ENCODE measurements at regions not wholly inside any gene's neighbourhood (a gene's known extent, or its start where the extent isn't known, plus 50 kb on each side); places are given as distances from the start of the nearest gene placed in this dataset.

DNA sequence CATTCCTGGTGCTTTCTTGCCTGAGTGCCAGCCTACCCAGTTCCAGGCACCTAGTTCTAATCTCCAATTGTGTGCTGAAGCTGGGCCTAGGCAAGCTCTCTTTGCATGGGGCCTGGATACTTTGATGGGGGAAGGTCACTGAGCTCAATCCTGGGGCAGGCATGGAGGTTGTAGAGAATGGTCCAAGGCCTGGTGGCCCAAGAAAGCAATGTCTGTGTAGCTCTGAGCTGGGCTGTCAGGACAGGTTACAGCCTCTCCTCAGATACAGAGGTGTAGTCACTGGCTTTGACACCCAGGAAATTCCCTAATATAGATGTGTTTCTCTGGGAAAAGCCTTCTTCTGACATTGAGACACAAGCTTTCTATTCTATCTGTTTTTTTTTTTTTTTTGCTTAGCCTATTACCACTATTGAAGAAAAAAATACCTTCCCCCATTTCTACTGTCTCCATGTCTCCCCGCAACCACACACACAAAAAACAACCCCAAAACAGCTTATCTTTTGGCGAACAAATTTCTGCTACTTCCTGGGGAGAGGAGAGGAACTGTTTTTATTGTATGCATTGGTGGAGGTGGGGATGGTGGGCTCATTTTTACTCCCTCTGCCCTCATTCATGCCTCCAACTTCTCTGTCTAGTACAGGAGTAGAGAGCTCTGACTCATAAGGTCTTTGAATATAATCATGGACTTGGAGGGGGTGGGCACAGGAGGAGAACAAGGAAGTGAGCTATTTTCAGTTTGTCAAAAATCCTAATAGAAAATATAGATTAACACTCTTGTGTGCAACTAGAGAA lies 66.7 kb upstream of the DHX15 start:
- H3K4me1 ChIP-seq (ENCODE audit: control insufficient read depth, insufficient read depth, low read length, poor library complexity, severe bottlenecking) = no peaks in the 10 kb centered on the region
- H3K27ac ChIP-seq (ENCODE audit: low read depth, low read length, severe bottlenecking) = no peak overlapping the region
- H3K36me3 ChIP-seq (ENCODE audit: control insufficient read depth, insufficient read depth, low read length) = no peaks in the 10 kb centered on the region
- H3K9me3 ChIP-seq (ENCODE audit: control insufficient read depth, low read length) = no peaks in the 10 kb centered on the region
- no CpG with 5 or more reads among the region's 2 CpGs for WGBS, 2 experiments (ENCODE audit: insufficient coverage in 2 of 2)
- no peak overlapping the region for H3K4me3 ChIP-seq (ENCODE audit: extremely low read depth, insufficient read depth, low read length, poor library complexity, severe bottlenecking)

DNA sequence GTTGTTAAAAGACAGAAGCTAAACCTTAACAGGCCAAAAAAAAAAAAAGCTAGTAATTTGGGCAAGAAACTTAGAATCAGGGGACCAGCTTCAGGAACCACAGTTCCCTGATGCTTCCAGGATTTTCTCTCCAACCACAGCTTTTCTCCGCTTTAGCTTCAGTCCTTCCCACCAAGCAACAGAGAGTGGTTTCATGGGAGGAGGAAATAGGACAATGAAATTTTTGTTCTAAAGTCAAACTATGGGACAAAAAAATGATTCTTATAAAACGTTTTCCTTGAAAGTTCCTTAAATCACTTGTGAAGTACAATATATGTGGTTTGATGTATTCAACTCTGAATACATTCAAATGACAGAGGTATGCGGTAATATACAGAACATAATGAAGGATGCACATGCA lies 71.0 kb upstream of the DHX15 start:
- H3K27ac ChIP-seq (ENCODE audit: low read depth, low read length, severe bottlenecking) = no peak overlapping the region
- no CpG with 5 or more reads among the region's 3 CpGs for WGBS, 2 experiments (ENCODE audit: insufficient coverage in 2 of 2)

GRCh38 chr4:24655971-24656370 lies 71.6 kb upstream of the DHX15 start:
- 100% methylated on average over 1 of the region's 4 CpGs; no CpG with 5 or more reads in 1 of the 2 experiments for WGBS, 2 experiments (ENCODE audit: insufficient coverage in 2 of 2)
- H3K4me1 ChIP-seq (ENCODE audit: control insufficient read depth, insufficient read depth, low read length, poor library complexity, severe bottlenecking) = no peaks in the 10 kb centered on the region
- H3K27ac ChIP-seq (ENCODE audit: low read depth, low read length, severe bottlenecking) = no peak overlapping the region

More for the DNA sequence above, 71.0 kb upstream of the DHX15 start:
- no peaks in the 10 kb centered on the region for H3K9me3 ChIP-seq (ENCODE audit: control insufficient read depth, low read length)
- no peak overlapping the region for H3K4me3 ChIP-seq (ENCODE audit: extremely low read depth, insufficient read depth, low read length, poor library complexity, severe bottlenecking)
- H3K4me1 ChIP-seq (ENCODE audit: control insufficient read depth, insufficient read depth, low read length, poor library complexity, severe bottlenecking) = no peaks in the 10 kb centered on the region
- no peaks in the 10 kb centered on the region for H3K36me3 ChIP-seq (ENCODE audit: control insufficient read depth, insufficient read depth, low read length)

DNA sequence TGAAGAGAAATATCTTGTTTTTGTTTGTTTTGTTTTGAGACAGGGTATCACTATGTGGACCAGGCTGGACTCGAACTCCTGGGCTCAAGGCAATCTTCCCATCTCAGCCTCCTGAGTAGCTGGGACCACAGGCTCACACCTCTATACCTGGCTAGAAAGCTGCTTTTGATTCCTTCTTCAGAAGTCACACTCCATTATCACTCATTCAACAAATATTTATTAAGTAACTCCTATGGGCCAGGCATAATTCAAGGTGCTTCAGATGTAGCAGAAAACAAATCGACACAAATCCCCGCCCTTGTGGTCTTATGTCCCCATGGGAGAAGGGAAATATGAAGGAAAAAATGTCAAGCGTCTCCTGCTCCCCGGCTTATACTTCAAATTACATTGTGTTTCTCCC lies 72.6 kb upstream of the DHX15 start:
- 57 to 100% methylated on average over 1 to 2 of the region's 5 CpGs for WGBS, 2 experiments (ENCODE audit: insufficient coverage in 2 of 2)

More at GRCh38 chr4:24655971-24656370, 71.6 kb upstream of the DHX15 start:
- Histone ChIP-seq H3K9me3 (ENCODE audit: control insufficient read depth, low read length) (no peaks in the 10 kb centered on the region), H3K4me3 (ENCODE audit: extremely low read depth, insufficient read depth, low read length, poor library complexity, severe bottlenecking) (no peak overlapping the region), H3K36me3 (ENCODE audit: control insufficient read depth, insufficient read depth, low read length) (no peaks in the 10 kb centered on the region)

DNA sequence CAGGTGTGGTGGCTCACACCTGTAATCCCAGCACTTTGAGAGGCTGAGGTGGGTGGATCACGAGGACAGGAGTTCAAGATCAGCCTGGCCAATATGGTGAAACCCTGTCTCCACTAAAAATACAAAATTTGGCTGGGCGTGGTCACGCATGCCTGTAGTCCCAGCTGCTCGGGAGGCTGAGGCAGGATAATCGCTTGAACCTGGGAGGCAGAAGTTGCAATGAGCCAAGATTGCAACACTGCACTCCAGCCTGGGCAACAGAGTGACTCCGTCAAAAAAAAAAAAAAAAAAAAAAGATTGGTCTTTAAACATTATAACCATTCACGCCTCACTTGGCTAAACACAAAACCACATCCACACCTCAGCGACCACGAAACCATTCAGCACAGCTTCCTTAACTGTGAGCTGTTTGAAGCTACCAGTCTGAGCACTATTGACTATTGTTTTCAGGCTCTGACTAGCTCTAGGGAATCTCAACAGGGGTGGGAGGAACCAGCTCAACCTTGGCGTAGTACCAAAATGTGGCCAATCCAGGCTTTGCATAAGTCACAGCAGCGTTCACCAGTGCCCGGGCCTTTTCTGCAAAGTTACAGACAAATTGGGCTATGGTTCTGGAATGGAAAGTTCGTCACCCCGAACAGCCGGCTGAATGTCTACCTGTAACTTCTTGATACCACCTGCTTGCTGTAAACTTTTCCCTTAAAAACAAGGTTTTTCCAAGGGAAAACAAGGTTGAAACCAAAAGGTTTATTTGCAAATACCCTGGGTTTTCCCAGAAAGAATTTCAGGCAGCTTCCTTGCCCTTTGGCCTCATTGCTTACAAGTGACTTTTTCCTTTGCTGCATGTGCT lies 73.6 kb upstream of the DHX15 start:
- H3K9me3 ChIP-seq (ENCODE audit: control insufficient read depth, low read length) = no peaks in the 10 kb centered on the region
- H3K4me1 ChIP-seq (ENCODE audit: control insufficient read depth, insufficient read depth, low read length, poor library complexity, severe bottlenecking) = no peaks in the 10 kb centered on the region
- no peaks in the 10 kb centered on the region for H3K36me3 ChIP-seq (ENCODE audit: control insufficient read depth, insufficient read depth, low read length)
- H3K27ac ChIP-seq (ENCODE audit: low read depth, low read length, severe bottlenecking) = no peak overlapping the region
- H3K4me3 ChIP-seq (ENCODE audit: extremely low read depth, insufficient read depth, low read length, poor library complexity, severe bottlenecking) = no peak overlapping the region
- WGBS, 2 experiments (ENCODE audit: insufficient coverage in 2 of 2) = 65 to 76% methylated on average over 11 to 14 of the region's 15 CpGs

More for the DNA sequence above, 72.6 kb upstream of the DHX15 start:
- no peaks in the 10 kb centered on the region for H3K4me1 ChIP-seq (ENCODE audit: control insufficient read depth, insufficient read depth, low read length, poor library complexity, severe bottlenecking)
- no peak overlapping the region for H3K4me3 ChIP-seq (ENCODE audit: extremely low read depth, insufficient read depth, low read length, poor library complexity, severe bottlenecking)
- no peaks in the 10 kb centered on the region for H3K36me3 ChIP-seq (ENCODE audit: control insufficient read depth, insufficient read depth, low read length)
- H3K27ac ChIP-seq (ENCODE audit: low read depth, low read length, severe bottlenecking) = no peak overlapping the region
- H3K9me3 ChIP-seq (ENCODE audit: control insufficient read depth, low read length) = no peaks in the 10 kb centered on the region

- 36 to 41% methylated on average over 3 of the region's 3 CpGs for WGBS, 2 experiments (ENCODE audit: insufficient coverage in 2 of 2)
- Histone ChIP-seq H3K4me3 (ENCODE audit: extremely low read depth, insufficient read depth, low read length, poor library complexity, severe bottlenecking) (no peak overlapping the region), H3K36me3 (ENCODE audit: control insufficient read depth, insufficient read depth, low read length) (no peaks in the 10 kb centered on the region), H3K9me3 (ENCODE audit: control insufficient read depth, low read length) (no peaks in the 10 kb centered on the region), H3K27ac (ENCODE audit: low read depth, low read length, severe bottlenecking) (no peak overlapping the region), H3K4me1 (ENCODE audit: control insufficient read depth, insufficient read depth, low read length, poor library complexity, severe bottlenecking) (no peaks in the 10 kb centered on the region)
Measured at GRCh38 chr4:24659241-24659961, 75.0 kb upstream of the DHX15 start.

DNA sequence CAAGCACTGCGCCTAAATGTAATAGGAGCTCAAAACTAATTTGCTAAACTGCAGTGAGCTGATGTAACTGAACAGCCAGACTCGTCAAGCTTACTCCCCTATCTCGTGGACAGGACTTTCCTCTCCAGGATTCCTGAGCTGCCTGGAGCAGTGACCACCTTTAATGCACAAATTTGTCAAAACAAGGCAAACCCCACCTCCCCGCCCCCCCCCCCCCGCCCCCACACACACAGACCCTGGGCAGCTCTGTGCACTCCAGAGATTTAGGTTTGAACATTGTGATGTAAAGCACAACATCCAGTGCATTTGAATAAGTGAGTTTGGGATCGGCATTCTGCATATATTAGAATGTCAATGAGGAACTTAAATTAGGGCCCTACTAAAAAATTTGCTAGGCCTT lies 77.7 kb upstream of the DHX15 start:
- Histone ChIP-seq H3K9me3 (ENCODE audit: control insufficient read depth, low read length) (no peaks in the 10 kb centered on the region), H3K4me1 (ENCODE audit: control insufficient read depth, insufficient read depth, low read length, poor library complexity, severe bottlenecking) (no peaks in the 10 kb centered on the region), H3K27ac (ENCODE audit: low read depth, low read length, severe bottlenecking) (no peak overlapping the region), H3K36me3 (ENCODE audit: control insufficient read depth, insufficient read depth, low read length) (no peaks in the 10 kb centered on the region), H3K4me3 (ENCODE audit: extremely low read depth, insufficient read depth, low read length, poor library complexity, severe bottlenecking) (no peak overlapping the region)
- WGBS, 2 experiments (ENCODE audit: insufficient coverage in 2 of 2) = 36 to 56% methylated on average over 3 to 4 of the region's 6 CpGs

DNA sequence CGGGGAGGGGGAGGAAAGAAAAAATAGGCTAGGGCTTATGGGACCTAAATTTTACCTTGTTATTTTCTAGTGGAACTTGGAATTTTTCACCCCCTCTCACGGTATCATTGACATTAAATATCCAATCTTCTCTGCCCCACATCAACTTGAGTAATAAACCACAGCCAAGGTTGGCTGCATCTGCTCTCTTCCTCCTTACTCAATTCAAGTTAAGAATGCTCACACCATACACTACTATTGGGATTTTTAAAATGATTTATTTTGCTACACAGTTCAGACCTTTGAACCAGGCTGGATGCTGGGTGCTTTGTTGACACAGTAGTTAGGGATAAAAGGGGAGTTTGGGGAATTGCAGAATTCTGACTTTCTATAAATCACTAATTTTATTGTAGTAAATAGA lies 78.2 kb upstream of the DHX15 start:
- Histone ChIP-seq H3K4me1 (ENCODE audit: control insufficient read depth, insufficient read depth, low read length, poor library complexity, severe bottlenecking) (no peaks in the 10 kb centered on the region), H3K27ac (ENCODE audit: low read depth, low read length, severe bottlenecking) (no peak overlapping the region)
- 38% methylated on average over 1 of the region's 2 CpGs; no CpG with 5 or more reads in 1 of the 2 experiments for WGBS, 2 experiments (ENCODE audit: insufficient coverage in 2 of 2)

GRCh38 chr4:24664956-24665355 lies 80.6 kb upstream of the DHX15 start:
- no peak overlapping the region for H3K4me3 ChIP-seq (ENCODE audit: extremely low read depth, insufficient read depth, low read length, poor library complexity, severe bottlenecking)
- H3K9me3 ChIP-seq (ENCODE audit: control insufficient read depth, low read length) = no peaks in the 10 kb centered on the region
- H3K27ac ChIP-seq (ENCODE audit: low read depth, low read length, severe bottlenecking) = no peak overlapping the region
- 81 to 93% methylated on average over 2 of the region's 2 CpGs for WGBS, 2 experiments (ENCODE audit: insufficient coverage in 2 of 2)
- no peaks in the 10 kb centered on the region for H3K4me1 ChIP-seq (ENCODE audit: control insufficient read depth, insufficient read depth, low read length, poor library complexity, severe bottlenecking)
- no peaks in the 10 kb centered on the region for H3K36me3 ChIP-seq (ENCODE audit: control insufficient read depth, insufficient read depth, low read length)

More for the DNA sequence above, 78.2 kb upstream of the DHX15 start:
- Histone ChIP-seq H3K36me3 (ENCODE audit: control insufficient read depth, insufficient read depth, low read length) (no peaks in the 10 kb centered on the region), H3K9me3 (ENCODE audit: control insufficient read depth, low read length) (no peaks in the 10 kb centered on the region), H3K4me3 (ENCODE audit: extremely low read depth, insufficient read depth, low read length, poor library complexity, severe bottlenecking) (no peak overlapping the region)

GRCh38 chr4:24666316-24666715 lies 82.0 kb upstream of the DHX15 start:
- Histone ChIP-seq H3K4me3 (ENCODE audit: extremely low read depth, insufficient read depth, low read length, poor library complexity, severe bottlenecking) (no peak overlapping the region), H3K27ac (ENCODE audit: low read depth, low read length, severe bottlenecking) (no peak overlapping the region), H3K4me1 (ENCODE audit: control insufficient read depth, insufficient read depth, low read length, poor library complexity, severe bottlenecking) (no peaks in the 10 kb centered on the region), H3K36me3 (ENCODE audit: control insufficient read depth, insufficient read depth, low read length) (no peaks in the 10 kb centered on the region), H3K9me3 (ENCODE audit: control insufficient read depth, low read length) (no peaks in the 10 kb centered on the region)
- 86% methylated on average over 1 of the region's 3 CpGs; no CpG with 5 or more reads in 1 of the 2 experiments for WGBS, 2 experiments (ENCODE audit: insufficient coverage in 2 of 2)
